Mesenteric fat pad (tissue), 1 donor: ENCODE measurements at regions not wholly inside any gene's neighbourhood (a gene's known extent, or its start where the extent isn't known, plus 50 kb on each side); places are given as distances from the start of the nearest gene placed in this dataset.
"Not testable (repeated sequence)": the region's sequence is repeated elsewhere in the genome, so short reads cannot be mapped to it uniquely, and the experiment has no call there.

Experiments
- DNase-seq: peaks from one replicate; pipeline ENCODE4 v3.0.0-alpha.2; 2020; ENCODE audit warnings: low spot score
- donor health status: DM: yes; HTN: yes; CAD: no.

DNA sequence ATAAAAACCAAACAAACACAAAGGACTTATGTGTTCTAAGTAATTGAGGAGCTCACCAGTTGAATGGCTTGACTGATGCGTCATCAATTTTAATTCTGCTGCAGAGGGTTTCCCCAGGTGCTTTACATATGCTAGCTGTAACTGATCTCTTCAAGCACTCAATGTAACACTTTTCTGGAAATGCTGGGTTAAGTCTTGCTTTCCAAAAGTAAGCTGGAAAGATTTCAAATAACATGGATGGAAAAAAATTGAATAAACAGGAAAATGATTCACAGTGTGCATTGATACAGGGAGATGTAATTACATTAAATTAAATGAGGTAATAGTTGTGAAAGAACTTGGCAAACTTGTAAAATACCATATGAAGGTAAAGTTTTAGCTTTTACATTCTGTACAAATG, 186.7 kb upstream of the WDFY3 start:
- DNase-seq, result no peak

DNA sequence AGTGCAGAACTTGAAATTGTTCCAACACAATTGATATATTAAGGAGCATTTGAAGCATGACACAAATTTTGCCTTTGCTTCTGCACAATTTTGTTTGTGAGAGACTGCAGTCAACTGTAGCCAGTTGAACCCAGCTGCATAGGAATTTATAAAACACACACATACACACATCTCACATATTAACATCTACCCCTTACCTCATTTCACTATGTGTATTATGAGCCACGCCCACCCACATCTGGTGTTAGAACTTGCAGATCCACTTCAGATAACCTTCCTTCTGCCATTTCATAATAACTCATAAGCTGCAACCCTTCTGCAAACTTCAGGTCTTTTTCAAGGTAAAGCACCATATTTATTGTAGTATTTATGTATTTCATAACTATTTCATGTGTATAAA, 188.1 kb upstream of the WDFY3 start:
- DNase-seq, result no peak

DNA sequence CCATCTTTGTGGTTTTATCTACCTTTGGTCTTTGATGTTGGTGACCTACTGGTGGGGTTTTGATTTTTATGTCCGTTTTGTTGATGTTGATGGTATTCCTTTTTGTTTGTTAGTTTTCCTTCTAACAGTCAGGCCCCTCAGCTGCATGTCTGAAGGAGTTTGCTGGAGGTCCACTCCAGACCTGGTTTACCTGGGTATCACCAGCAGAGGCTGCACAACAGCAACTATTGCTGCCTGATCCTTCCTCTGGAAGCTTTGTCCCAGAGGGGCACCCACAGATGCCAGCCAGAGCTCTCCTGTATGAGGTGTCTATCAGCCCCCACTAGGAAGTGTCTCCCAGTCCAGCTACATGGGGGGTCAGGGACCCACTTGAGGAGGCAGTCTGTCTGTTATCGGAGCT, 199.3 kb upstream of the WDFY3 start:
- DNase-seq, result no peak

DNA sequence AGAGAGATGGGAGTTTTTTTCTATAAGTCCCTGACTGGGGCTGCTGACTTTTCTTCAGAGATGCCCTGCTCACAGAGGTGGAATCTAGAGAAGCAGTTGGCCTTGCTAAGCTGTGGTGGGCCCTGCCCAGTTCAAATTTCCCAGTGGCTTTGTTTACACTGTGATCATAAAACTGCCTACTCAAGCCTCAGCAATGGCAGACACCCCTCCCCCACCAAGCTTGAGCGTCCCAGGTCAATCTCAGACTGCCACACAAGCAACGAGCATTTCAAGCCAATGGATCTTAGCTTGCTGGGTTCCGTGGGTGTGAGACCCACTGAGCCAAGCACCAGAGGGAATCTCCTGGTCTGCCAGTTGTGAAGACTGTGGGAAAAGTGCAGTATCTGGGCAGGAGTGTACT, 199.8 kb upstream of the WDFY3 start:
- no peak for DNase-seq

DNA sequence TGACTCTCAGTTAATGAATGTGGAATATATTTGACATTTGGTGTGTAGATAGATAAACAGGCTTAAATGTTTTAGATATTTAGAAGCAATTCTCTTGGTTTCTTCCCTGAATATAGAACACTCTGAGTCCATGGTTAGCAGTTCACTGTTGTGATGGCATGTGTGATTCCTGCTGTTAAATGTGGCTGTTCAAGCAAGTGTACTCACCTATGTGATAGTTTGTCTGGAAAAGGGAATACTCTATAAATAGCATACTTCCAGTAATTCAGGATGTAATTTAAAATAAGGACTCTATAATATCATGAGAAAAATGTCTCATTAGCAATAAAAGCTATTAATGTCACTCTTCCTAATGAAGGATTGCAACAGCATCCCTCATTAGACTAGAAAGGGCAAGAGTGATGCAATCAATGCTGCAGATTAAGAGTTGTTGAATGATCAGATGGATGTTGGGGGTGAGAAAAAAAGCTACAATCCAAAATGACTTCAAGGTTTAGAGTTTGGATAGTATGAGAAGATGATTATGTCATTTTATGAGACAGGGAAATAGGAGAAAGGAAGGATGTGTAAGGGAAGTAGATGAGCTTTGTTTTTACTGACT, 201.8 kb upstream of the WDFY3 start:
- no peak for DNase-seq

DNA sequence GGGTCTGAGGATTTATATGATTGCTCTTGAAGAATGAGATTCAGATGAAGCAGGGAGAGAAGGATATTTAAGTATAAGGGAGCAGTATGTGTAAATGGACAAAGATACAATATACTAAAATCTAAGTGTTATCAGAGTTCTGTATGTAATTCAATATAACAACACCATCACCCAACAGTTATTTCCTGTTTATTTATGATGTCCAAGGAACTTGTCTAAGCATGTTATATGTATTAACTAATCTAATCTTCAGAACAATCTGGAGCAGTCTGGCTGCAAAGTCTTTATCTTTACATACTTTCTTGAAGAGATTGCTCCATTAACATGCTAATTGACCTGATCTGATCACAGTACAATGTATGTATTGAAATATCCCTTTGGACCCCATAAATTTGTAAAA, 203.8 kb upstream of the WDFY3 start:
- no peak for DNase-seq

DNA sequence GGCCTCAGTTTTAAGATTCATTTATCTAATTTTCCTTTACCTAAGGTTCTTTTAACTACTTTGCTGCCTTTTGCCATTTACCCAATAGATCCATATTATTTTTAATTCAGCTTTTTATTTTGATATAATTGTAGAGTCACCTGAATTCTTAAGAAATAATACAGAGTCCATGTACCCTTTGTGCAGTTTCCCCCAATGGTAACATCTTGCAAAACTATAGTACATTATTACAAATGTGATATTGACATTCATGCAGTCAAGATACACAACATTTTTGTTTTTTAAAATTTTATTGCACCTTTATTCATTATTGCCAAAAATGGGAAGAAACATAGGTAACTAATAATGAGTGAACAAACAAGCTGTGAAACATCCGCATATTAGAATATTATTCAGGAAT, 208.7 kb upstream of the WDFY3 start:
- no peak for DNase-seq

DNA sequence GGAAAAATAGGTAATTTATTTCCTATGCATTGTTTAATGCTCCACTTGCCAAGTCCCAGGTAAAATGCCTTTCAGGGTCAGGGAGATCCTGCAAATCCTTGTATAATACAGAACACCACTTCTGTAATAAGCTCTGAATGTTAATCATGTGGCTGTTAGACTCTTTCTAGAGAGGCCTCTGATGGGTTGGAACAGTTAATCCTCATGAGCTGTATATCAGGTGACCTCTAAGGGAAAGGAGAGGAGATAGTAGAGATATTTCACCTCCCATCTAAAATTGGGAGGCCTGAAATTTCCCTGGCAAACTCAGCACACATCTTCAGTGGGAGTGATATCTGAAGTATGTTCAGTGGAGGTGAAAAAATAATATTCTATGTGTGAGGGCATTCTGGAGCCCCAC, 210.6 kb upstream of the WDFY3 start:
- no peak for DNase-seq

DNA sequence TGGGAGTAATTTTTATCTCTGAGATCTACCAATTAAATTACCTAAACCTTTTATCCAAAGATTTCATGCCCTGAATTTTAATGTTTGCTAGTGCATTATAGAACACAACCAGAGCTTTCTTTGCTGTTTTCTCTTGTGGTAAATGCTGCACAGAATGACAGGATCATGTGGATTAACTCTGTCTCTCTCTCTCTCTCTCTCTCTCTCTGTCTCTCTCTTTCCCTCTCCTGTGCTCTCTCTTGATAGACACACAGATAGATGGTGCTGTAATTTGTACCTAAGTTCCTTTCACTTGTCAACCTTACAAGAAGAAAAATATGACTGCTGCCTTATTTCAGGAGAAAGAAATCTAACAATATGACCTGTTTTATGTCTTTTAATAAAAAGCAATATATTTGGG, 211.2 kb upstream of the WDFY3 start:
- no peak for DNase-seq

DNA sequence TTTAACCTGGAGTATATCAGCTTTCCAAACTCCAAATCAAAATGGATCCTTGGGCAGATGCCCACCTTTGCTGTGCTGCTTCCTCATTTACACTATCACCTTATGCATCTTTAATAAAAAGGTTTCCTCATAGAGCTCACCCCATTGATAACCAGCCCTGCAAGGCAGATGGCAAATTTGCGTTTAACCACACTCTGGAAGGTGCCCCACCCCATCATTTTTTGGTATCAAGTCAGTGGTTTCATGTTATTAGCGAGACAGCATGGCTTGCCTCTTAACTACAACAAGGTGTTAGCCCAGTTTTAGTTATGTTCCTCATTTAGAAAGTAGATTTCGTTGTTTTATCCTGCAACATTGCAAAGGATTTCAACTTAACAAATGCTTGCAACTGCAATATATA, 214.0 kb upstream of the WDFY3 start:
- no peak for DNase-seq

DNA sequence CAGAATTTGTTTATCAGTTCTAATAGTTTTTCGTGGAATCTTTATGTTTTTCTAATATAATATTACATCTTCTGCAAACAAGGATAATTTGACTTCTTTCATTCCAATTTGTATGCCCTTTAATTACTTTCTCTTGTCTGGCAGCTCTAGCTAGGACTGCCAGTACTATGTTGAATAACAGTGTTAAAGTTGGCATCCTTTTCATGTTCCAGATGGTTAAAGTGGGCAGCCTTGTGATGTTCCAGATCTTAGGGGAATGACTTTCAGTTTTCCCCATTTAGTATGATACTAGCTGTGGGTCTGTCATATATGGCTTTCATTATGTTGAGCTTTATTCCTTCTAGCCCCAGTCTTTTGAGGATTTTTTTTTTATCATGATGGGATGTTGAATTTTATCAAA, 220.6 kb upstream of the WDFY3 start:
- no peak for DNase-seq

DNA sequence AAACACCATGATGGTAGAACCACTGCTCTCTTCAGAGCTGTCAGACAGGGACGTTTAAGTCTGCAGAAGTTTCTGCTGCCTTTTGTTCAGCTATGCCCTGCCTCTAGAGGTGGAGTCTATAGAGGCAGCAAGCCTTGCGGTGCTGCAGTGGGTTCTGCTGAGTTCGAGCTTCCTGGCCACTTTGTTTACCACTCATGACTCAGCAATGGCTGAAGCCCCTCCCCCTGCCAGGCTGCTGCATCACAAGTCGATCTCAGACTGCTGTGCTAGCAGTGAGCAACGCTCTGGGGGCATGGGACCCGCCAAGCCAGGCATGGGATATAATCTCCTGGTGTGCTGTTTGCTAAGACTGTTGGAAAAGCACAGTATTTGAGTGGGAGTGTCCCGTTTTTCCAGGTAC, 229.5 kb upstream of the WDFY3 start:
- DNase-seq, result not testable (repeated sequence)

DNA sequence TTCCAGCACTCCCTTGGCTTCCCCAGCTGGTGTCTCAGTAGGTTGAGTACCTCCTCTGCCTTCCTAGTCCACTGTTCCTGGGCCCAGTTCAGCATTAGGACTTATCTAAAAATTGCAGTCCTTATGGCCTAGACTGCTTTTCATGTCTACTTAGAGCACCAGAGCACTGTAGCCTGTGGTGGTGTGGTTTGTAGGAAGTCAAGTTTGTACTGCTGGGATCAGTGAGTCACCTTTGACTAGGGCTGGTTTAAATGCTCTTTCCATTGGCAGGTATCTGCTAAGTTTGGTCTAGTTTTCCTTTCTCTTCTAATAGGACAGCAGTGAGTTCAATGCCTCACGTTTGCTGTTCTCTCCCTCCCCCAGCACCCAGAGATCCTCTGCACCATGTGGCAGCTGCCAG, 233.6 kb upstream of the WDFY3 start:
- no peak for DNase-seq

DNA sequence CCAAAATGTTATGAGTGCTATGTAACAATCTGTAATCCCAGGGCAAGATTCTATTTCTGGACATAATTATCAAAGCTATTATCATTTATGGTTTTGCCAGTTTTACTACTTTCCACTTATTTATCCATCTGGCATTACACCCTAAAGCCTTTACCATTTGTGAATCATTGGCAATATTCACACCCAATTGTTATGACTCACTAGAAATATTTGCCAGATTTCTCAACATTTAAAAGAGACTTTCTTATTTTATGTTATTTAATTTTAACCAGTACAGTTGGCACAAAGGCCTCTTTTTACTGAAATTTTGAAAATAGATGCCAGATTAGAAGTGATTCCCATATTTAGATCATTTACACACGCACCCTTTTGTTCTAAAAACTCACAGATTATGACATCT, 242.7 kb upstream of the WDFY3 start:
- no peak for DNase-seq

DNA sequence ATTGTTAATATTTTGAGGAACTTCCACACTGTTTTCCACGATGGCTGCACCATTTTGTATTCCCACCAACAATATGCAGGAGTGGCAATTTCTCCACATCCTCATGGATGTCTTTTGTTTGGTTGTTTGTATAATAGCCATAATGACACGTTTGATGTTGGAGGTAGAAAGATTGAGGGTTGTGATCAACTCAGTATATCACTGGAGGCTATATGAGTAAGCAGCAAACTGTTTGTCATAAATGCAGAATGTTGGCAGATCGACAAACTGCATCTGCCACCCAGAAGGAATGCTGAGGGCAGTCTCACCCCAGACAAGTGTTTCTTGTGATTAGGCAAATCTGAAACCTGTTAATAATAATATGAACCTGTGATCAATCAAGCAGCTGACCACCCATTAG, 243.9 kb upstream of the WDFY3 start:
- DNase-seq, result no peak

DNA sequence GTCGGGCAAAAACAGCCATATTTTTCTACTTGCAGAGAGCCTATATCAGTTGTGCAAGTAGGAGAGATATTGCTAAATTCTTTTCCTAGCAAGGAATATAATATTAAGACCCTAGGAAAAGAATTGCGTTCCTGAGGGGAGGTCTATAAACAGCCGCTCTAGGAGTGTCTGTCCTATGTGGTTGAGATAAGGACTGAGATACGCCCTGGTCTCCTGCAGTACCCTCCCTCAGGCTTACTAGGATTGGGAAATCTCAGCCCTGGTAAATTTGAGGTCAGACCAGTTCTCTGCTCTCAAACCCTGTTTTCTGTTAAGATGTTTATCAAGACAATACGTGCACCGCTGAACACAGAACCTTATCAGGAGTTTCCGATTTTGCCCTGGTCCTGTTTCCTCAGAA, 250.1 kb upstream of the WDFY3 start:
- not testable (repeated sequence) for DNase-seq

DNA sequence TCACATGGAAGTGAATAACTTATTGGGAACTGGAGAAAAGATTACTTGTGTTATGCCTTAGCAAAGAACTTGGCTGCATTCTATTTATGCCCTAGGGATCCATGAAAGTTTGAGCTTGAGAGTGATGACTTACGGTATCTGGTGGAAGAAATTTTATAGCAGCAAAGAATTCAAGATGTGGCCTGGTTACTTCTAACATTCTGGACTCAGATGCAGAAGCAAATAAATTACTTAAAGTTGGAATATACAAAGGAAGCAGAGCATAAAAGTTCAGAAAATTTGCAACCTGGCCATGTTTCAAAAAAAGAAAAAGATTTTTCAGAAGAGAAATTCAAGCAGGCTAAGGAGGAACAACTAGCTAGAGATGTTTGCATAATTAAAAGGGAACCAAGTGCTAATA, 252.3 kb upstream of the WDFY3 start:
- no peak for DNase-seq

DNA sequence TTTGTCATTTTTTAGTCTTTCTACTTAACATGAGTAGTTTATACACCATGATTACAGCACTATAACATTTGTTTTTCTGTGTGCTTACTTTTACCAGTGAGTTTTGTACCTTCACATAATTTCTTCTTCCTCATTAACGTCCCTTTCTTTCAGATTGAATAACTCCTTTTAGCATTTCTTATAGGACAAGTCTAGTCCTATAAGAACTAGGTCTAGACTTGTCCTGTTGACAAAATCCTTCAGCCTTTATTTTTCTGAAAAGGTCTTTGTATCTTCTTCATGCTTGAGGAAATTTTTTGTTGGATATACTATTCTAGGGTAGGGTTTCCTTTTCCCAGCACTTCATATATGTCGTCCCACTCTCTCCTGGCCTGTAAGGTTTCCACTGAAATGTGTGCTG, 253.3 kb upstream of the ARHGAP24 start:
- DNase-seq, result no peak

DNA sequence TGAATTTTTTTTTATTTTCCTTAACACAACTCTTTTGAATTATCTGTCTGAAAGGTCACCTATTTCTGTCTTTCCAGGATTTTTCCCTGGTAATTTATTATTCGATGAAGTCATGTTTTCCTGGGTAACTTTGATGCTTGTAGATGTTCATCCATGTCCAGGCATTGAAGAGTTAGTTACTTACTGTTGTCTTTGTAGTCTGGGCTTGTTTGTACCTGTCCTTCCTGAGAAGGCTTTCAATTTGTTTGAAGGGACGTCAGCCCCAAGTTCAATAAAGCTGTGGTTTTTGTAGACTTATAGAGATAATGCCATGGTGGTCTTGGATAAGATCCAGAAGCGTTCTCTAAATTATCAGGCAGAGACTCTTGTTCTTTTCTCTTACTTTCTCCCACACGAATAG, 252.4 kb upstream of the ARHGAP24 start:
- no peak for DNase-seq

DNA sequence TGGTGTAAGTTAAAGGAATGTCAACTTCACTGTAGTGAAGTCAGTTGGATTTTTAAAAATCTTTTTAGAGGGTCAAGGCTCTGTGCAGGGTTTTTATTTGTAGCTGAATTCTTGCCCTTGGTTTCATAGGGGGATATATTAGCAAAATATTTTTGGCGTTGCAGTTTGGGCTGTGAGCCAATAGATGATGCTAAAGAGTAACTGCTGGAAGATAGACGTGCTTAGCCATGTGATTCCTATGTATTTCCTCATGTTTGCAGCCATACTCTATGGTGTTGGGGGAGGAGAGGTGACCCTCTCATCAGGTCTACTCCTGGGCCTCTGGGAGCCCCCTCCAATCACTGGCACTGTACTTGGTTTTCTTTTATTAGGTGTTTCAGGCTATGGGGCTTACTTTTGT, 246.7 kb upstream of the ARHGAP24 start:
- DNase-seq, result no peak

DNA sequence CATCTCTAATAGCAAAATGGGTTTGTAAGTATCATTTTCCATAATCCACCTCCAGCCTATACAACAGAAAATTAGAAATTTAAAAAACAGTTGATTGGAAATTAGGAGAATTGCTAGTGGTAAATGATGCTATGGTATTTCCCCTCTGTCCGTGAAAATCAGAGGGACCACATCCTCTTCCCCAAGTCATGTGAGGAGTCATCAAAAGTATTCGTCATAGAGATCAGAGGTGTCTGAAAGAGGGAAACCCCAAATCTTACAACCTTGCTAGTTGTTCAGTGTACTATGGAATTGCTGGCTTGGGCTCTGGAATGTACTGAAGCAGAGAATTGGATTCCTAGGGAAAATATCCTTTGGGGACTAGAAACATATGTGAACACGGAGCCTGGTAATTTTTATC, 241.4 kb upstream of the ARHGAP24 start:
- DNase-seq, result no peak

DNA sequence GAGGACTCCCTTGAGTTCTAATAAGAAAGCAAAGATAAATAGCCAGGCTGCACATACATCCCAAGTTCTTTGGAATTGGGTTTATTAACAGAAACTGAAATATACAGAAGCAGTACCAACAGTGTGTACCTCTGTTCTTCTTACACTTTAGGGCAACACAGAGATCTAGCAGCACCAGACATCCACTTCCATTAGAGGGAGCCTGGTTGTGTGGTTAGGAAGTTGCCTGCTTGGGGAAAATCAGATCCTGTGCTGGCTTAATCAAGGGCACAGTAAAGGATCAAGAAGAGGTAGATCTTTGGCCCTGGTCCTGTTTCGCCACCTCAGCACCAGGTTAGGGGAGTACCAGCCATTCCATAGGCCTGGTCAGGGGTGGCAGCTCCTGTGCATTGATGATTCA, 231.1 kb upstream of the ARHGAP24 start:
- DNase-seq, result no peak

DNA sequence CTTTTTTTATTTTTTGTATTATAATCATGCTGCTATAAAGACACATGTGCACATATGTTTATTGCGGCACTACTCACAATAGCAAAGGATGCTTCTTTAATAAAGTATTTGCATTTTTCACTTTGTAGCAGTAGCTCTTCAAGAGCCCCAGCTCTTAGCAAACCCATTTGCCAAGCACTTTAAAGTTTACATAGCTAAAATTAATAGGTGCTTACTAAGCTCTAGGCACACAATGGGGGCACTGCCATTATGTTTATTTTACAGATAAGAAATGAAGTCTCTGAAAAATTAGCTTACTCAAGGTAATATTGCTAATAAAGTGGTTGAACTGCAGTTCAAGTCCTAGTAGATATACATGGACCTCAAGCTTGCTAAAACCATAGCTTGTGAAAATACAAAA, 230.3 kb upstream of the ARHGAP24 start:
- no peak for DNase-seq

DNA sequence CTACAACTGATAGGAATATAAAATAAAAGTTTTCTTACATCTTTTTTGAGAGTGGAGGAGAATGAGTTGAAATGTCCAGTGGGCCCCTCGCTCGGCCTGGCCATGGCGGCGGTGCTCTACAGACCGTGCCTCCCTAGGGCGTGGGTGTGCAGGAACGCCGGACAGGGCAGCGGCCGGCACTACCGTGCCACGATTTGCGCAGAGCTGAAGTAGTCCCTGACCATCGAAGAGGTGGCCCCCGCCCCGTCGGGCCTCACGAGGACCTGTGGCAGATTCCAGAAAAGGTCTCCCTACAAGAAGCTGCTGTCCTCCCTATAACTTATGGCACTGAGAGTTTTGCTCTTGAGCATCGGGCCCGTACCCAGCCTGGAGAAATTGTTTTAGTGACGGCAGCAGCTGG, 228.9 kb upstream of the ARHGAP24 start:
- DNase-seq, result peak; percentile 87
